ENCODE measurements at regions not wholly inside any gene's neighbourhood (a gene's known extent, or its start where the extent isn't known, plus 50 kb on each side); places are given as distances from the start of the nearest gene placed in this dataset.

GRCh38 chr1:56003846-56004245 is 575.5 kb downstream of the PLPP3 start:
- Histone ChIP-seq H3K9me3 (ENCODE audit: low read length) (0 out of 2 replicates have a peak, but pooled peaks cover 4% of the 10 kb centered on the region), H3K4me3 (replicated peaks in 1 of 3; ENCODE audit: insufficient read depth in 1 of 3, low read depth in 2 of 3, low read length in 3 of 3) (no peak overlapping the region), H3K4me2 (ENCODE audit: low read depth, low read length) (no peak overlapping the region), H2AFZ (ENCODE audit: low read length) (no peak overlapping the region), H3K36me3 (replicated peaks in 1 of 2; ENCODE audit: control insufficient read depth in 1 of 2, insufficient read depth in 2 of 2, low read length in 2 of 2) (no peaks in the 10 kb centered on the region), H3K27ac (ENCODE audit: extremely low read length, insufficient read depth, low read length) (no peak overlapping the region), H3K27me3 (ENCODE audit: control insufficient read depth in 1 of 2, insufficient read depth in 2 of 2, low read length in 2 of 2) (no peaks in the 10 kb centered on the region), H3K79me2 (ENCODE audit: insufficient read depth, low read length) (no peaks in the 10 kb centered on the region), H3K9ac (ENCODE audit: insufficient read depth, low read depth, low read length) (no peak overlapping the region), H3K4me1 (ENCODE audit: insufficient read depth, low read length) (no peaks in the 10 kb centered on the region), H4K20me1 (ENCODE audit: insufficient read depth, low read length) (no peaks in the 10 kb centered on the region)
- TF ChIP-seq ZNF547 (CRISPR knock-in tag; IDR thresholded peaks at IDR 0.05) (no peak), MNT (IDR thresholded peaks at IDR 0.05) (no peak), HOXA5 (CRISPR knock-in tag; IDR thresholded peaks at IDR 0.05) (no peak), FOXO4 (CRISPR knock-in tag; conservative IDR thresholded peaks at IDR 0.05) (no peak), AGO1 (IDR thresholded peaks at IDR 0.05; ENCODE audit: low read depth, low read length, poor library complexity, severe bottlenecking) (no peak), ZBTB44 (CRISPR knock-in tag; IDR thresholded peaks at IDR 0.05) (no peak)
- BruUV-seq (replicated peaks): no TSS peak
- ATAC-seq (no peak), DNase-seq (ENCODE audit: low spot score) (no peak), FAIRE-seq (no peak)
- intact Hi-C loops (cut with micrococcal nuclease; ENCODE audit: unreplicated experiment) (no loop called here), in situ Hi-C loops (cut with HindIII; ENCODE audit: extremely low pct_ligation_motif_present, low pct_unique_long_range_greater_than_20kb) (no loop called here)
- POLR2A ChIA-PET: no interaction called here
- CTCF ChIA-PET (ENCODE audit: low intra/inter-chr PET ratio, low total read pairs): no interaction called here
- 0% methylated on average over 1 of the region's 1 CpG for WGBS (ENCODE audit: low lambda C conversion rate)
